Gastroesophageal sphincter (tissue), 4 donors: ENCODE measurements at regions not wholly inside any gene's neighbourhood (a gene's known extent, or its start where the extent isn't known, plus 50 kb on each side); places are given as distances from the start of the nearest gene placed in this dataset.

ENCODE experiments used
- ATAC-seq: fragments of 150-250 bp; one replicate; pipeline ENCODE4 v1.9.1; 2016; ENCODE audit warnings: mild to moderate bottlenecking, moderate library complexity
- H3K27ac ChIP-seq, 4 donors: fragments of 200-600 bp; sonication (generic) in 3 of 4; 1 replicate in 3 of 4; 2 replicates in 1 of 4; pipeline ENCODE4 v1.5.1; 2016 to 2019
- H3K27me3 ChIP-seq: fragments of 200-600 bp; sonication (generic); one replicate; pipeline ENCODE4 v1.5.1; 2019
- H3K36me3 ChIP-seq, 2 donors: fragments of 200-600 bp; sonication (generic); one replicate each; pipeline ENCODE4 v1.5.1; 2019; ENCODE audit warnings: control low read depth in 1 of 2
- H3K4me1 ChIP-seq, 3 donors: fragments of 200-600 bp; sonication (generic); 1 replicate in 2 of 3; 2 replicates in 1 of 3; pipeline ENCODE4 v1.5.1; 2016 to 2019; ENCODE audit warnings: control low read depth in 2 of 3
- H3K4me3 ChIP-seq, 2 donors: fragments of 200-600 bp; sonication (generic); one replicate each; pipeline ENCODE4 v1.5.1; 2019; ENCODE audit warnings: mild to moderate bottlenecking in 1 of 2, moderate library complexity in 1 of 2
- H3K9me3 ChIP-seq, 3 donors: fragments of 200-600 bp; sonication (generic); one replicate each; pipeline ENCODE4 v1.5.1; 2017 to 2019; ENCODE audit warnings: control low read depth in 2 of 3
- EP300 ChIP-seq: sonication (generic); formaldehyde crosslinking; IDR thresholded peaks from one replicate; pipeline ENCODE4 v1.6.1; 2017; ENCODE audit warnings: antibody characterized with exemption, mild to moderate bottlenecking
- POLR2A ChIP-seq, 2 donors: fragments of 450-650 bp; IDR thresholded peaks; one replicate each; pipeline ENCODE4 v1.6.1; 2017; ENCODE audit warnings: antibody characterized with exemption in 2 of 2, mild to moderate bottlenecking in 2 of 2, moderate library complexity in 1 of 2
- POLR2AphosphoS5 ChIP-seq: sonication (generic); formaldehyde crosslinking; IDR thresholded peaks from one replicate; pipeline ENCODE4 v1.6.1; 2017; ENCODE audit warnings: antibody characterized with exemption
- WGBS, 2 donors: methylation state at CpG; one replicate each; pipeline ENCODE4 v1.1.5; 2018; ENCODE audit warnings: low coverage in 1 of 2; 5-methylcytosine and 5-hydroxymethylcytosine counted together
- TF ChIP-seq, protein P1 (sequence below), 4 experiments: fragments of 200-600 bp in 2 of 4; fragments of 450-650 bp in 2 of 4; sonication (generic) in 1 of 4; IDR thresholded peaks; one replicate each; pipeline ENCODE4 v1.5.1; 2017 to 2019; ENCODE audit warnings: antibody characterized with exemption in 4 of 4, mild to moderate bottlenecking in 2 of 4, moderate library complexity in 2 of 4

DNA sequence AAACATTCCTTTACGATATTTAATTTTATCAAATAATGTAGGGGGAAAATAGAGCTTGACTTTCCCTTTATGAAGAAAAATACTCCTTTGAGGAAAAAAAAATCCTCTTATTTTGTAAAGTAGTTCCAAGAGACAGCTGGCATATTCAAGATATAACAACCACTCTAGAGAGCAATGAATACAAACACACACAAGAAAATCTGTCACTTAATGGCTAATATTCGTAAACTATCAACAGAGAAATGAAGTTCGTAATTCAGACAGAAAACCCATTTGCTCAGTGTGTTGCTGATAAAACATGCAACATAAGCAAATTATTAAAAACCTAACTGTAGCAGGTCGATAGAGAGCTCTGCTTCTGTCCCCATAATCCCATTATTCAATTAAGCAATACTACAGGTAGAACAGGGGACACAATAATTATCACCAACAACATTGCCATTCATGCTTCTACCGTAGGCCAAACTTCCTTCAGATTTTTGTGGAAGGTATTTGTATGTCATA, 714.4 kb upstream of the MARCKS start:
- Histone ChIP-seq H3K27ac (no peak overlapping the region), H3K9me3 (no peaks in the 10 kb centered on the region), H3K4me1 (peaks cover 0 to under 1% (median 0%) of the 10 kb centered on the region in 3 donors), H3K36me3 (no peaks in the 10 kb centered on the region), H3K4me3 (no peak overlapping the region), H3K27me3 (no peaks in the 10 kb centered on the region)
- WGBS, 2 donors = 84 to 92% methylated on average over 5 of the region's 5 CpGs
- no peak for ATAC-seq
- TF ChIP-seq EP300 = no peak
- TF ChIP-seq POLR2AphosphoS5 = no peak
- TF ChIP-seq, protein P1, sequence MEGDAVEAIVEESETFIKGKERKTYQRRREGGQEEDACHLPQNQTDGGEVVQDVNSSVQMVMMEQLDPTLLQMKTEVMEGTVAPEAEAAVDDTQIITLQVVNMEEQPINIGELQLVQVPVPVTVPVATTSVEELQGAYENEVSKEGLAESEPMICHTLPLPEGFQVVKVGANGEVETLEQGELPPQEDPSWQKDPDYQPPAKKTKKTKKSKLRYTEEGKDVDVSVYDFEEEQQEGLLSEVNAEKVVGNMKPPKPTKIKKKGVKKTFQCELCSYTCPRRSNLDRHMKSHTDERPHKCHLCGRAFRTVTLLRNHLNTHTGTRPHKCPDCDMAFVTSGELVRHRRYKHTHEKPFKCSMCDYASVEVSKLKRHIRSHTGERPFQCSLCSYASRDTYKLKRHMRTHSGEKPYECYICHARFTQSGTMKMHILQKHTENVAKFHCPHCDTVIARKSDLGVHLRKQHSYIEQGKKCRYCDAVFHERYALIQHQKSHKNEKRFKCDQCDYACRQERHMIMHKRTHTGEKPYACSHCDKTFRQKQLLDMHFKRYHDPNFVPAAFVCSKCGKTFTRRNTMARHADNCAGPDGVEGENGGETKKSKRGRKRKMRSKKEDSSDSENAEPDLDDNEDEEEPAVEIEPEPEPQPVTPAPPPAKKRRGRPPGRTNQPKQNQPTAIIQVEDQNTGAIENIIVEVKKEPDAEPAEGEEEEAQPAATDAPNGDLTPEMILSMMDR (IDR thresholded peaks at IDR 0.05) = no peak
- TF ChIP-seq POLR2A (IDR thresholded peaks at IDR 0.05) = no peak

DNA sequence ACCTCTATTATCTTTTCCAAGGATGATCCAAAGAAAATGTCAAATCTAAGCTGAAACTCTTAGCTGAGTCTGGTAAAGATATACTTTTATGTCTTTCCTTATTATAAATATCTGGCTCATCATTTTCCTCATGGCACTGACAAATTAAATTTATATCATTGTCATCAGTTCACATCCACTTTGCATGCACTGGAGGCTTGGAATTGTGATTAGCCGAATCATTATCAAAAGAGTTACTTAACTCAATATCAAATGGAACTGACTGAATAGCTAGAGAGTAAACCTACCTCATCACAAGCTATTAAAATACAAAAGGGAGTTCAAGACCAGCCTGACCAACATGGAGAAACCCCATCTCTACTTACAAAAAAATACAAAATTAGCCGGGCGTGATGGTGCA, 713.9 kb upstream of the MARCKS start:
- Histone ChIP-seq H3K27ac (no peak overlapping the region), H3K27me3 (no peaks in the 10 kb centered on the region), H3K36me3 (no peaks in the 10 kb centered on the region), H3K9me3 (no peaks in the 10 kb centered on the region), H3K4me1 (no peaks in the 10 kb centered on the region), H3K4me3 (no peak overlapping the region)
- ATAC-seq = no peak
- 93% methylated on average over 3 of the region's 3 CpGs; no CpG with 5 or more reads in 1 of the 2 donors for WGBS, 2 donors
- TF ChIP-seq POLR2A (IDR thresholded peaks at IDR 0.05) (no peak), POLR2AphosphoS5 (no peak)

DNA sequence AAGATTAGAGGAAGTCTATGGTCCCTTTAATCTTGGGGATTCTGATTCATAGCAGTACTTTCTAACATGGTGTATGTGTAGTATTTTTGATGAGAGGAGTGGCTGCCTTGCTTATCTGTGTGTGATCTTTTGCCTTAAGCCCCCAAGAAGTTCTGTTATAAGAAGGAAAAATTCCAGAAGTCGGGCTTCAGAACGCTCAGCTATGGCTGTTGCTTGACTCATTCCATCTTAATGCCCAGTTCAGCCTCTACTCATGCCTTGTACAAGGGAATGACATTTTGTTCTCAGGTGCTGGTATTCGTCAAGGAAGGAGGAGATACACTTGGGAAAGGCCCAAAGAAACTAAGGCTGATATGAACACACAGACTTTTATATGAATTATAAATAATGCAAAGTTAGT, 713.0 kb upstream of the MARCKS start:
- no peak overlapping the region for H3K27ac ChIP-seq
- TF ChIP-seq, protein P1 (IDR thresholded peaks at IDR 0.05) = no peak
- TF ChIP-seq POLR2AphosphoS5 = no peak
- TF ChIP-seq POLR2A (IDR thresholded peaks at IDR 0.05) = no peak
- TF ChIP-seq EP300 = no peak
- 71% methylated on average over 3 of the region's 3 CpGs; no CpG with 5 or more reads in 1 of the 2 donors for WGBS, 2 donors
- no peaks in the 10 kb centered on the region for H3K27me3 ChIP-seq
- H3K9me3 ChIP-seq = no peaks in the 10 kb centered on the region
- H3K4me1 ChIP-seq = no peaks in the 10 kb centered on the region
- H3K36me3 ChIP-seq = no peaks in the 10 kb centered on the region
- H3K4me3 ChIP-seq = no peak overlapping the region
- no peak for ATAC-seq

DNA sequence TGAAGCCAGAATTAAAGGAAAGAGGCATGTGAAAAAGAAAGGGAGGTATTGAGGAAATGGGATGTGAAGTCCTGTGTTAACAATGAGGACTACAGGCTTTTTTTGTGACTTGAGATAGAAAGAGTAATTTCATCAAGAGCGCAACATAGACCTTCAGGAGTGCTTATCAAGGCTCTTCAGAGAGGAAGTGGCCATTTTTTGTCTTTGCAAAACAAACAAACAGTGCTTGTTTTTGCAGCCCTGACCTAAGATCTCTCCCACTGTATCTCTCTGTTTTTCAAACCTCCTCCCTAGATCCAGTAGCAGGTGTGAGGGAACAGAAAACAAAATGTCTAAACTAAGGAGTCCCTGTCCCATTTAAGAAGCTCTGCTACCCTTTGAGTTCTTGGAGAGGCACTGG, 710.3 kb upstream of the MARCKS start:
- no peaks in the 10 kb centered on the region for H3K36me3 ChIP-seq
- no peak overlapping the region for H3K27ac ChIP-seq
- no peaks in the 10 kb centered on the region for H3K27me3 ChIP-seq
- no peaks in the 10 kb centered on the region for H3K4me1 ChIP-seq
- 88% methylated on average over 1 of the region's 1 CpG for WGBS, 2 donors
- H3K9me3 ChIP-seq = no peaks in the 10 kb centered on the region
- no peak for ATAC-seq
- no peak overlapping the region for H3K4me3 ChIP-seq
- TF ChIP-seq POLR2A (IDR thresholded peaks at IDR 0.05) (no peak), POLR2AphosphoS5 (no peak), EP300 (no peak)
- TF ChIP-seq, protein P1 (IDR thresholded peaks at IDR 0.05) = no peak

DNA sequence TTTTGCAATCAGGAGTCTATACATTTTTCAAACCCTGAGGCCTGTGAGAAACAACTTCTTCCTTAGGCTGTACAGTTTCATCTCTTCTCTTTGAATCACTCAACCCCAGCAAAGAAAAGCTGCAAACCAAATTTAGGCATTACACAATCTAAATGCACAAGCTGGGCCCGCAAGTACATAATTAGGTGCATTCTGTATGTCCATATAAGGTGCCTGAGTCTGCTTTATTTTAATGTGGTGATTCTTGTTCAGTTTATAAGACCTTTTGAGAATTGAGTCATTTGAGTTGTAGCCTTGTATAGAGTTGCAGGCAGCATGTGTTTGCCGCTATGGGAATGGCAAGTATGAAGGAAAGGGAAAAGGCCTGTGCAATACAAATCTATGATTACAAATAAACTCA, 709.6 kb upstream of the MARCKS start:
- no peak for TF ChIP-seq POLR2AphosphoS5
- TF ChIP-seq EP300 = no peak
- no peak for TF ChIP-seq POLR2A (IDR thresholded peaks at IDR 0.05)
- TF ChIP-seq, protein P1 (IDR thresholded peaks at IDR 0.05) = no peak
- H3K4me3 ChIP-seq = no peak overlapping the region
- H3K4me1 ChIP-seq = no peaks in the 10 kb centered on the region
- H3K27me3 ChIP-seq = no peaks in the 10 kb centered on the region
- WGBS, 2 donors = 65 to 100% methylated on average over 1 to 2 of the region's 2 CpGs
- ATAC-seq = no peak
- no peaks in the 10 kb centered on the region for H3K36me3 ChIP-seq
- H3K27ac ChIP-seq = no peak overlapping the region
- H3K9me3 ChIP-seq = no peaks in the 10 kb centered on the region
